ENCODE measurements at regions not wholly inside any gene's neighbourhood (a gene's known extent, or its start where the extent isn't known, plus 50 kb on each side); places are given as distances from the start of the nearest gene placed in this dataset.

DNA sequence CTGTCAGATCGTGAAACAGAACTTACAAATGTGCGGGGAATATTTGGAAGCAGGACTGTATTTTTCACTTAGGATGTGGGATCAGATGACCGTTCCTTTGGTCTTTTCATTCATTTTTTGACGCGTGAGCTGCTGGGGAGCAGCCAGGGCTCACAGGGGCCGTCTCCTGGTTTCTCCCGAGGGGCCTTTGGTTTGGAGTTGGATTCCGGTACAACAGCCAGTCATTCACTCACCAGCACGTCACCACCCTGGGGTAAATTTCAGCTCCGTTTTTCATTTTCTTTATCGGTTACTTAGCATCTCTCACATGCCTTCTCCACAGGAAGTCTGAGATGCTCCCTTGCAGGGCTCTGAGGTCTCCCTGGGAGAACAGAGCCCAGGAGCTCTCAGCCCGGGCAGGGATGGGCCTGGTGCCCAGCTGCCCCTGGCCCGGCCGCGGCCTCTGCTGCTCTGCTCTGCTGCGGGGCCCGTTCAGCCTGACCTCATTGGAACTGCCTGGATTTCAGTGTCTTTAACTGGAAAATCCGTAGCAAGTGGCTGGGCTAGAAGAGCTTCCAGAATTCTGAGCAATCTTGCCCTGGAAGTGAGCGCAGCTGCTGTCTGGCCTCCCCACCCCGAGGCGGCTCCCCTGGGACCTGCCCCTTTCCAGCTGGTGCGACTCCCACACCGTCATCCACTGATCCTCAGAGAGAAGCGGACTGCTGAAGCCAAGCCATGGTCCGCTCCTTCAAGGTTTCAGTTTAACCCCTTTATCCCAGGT is 335.6 kb downstream of the EIPR1 start (continued):
- TF ChIP-seq, protein P1, sequence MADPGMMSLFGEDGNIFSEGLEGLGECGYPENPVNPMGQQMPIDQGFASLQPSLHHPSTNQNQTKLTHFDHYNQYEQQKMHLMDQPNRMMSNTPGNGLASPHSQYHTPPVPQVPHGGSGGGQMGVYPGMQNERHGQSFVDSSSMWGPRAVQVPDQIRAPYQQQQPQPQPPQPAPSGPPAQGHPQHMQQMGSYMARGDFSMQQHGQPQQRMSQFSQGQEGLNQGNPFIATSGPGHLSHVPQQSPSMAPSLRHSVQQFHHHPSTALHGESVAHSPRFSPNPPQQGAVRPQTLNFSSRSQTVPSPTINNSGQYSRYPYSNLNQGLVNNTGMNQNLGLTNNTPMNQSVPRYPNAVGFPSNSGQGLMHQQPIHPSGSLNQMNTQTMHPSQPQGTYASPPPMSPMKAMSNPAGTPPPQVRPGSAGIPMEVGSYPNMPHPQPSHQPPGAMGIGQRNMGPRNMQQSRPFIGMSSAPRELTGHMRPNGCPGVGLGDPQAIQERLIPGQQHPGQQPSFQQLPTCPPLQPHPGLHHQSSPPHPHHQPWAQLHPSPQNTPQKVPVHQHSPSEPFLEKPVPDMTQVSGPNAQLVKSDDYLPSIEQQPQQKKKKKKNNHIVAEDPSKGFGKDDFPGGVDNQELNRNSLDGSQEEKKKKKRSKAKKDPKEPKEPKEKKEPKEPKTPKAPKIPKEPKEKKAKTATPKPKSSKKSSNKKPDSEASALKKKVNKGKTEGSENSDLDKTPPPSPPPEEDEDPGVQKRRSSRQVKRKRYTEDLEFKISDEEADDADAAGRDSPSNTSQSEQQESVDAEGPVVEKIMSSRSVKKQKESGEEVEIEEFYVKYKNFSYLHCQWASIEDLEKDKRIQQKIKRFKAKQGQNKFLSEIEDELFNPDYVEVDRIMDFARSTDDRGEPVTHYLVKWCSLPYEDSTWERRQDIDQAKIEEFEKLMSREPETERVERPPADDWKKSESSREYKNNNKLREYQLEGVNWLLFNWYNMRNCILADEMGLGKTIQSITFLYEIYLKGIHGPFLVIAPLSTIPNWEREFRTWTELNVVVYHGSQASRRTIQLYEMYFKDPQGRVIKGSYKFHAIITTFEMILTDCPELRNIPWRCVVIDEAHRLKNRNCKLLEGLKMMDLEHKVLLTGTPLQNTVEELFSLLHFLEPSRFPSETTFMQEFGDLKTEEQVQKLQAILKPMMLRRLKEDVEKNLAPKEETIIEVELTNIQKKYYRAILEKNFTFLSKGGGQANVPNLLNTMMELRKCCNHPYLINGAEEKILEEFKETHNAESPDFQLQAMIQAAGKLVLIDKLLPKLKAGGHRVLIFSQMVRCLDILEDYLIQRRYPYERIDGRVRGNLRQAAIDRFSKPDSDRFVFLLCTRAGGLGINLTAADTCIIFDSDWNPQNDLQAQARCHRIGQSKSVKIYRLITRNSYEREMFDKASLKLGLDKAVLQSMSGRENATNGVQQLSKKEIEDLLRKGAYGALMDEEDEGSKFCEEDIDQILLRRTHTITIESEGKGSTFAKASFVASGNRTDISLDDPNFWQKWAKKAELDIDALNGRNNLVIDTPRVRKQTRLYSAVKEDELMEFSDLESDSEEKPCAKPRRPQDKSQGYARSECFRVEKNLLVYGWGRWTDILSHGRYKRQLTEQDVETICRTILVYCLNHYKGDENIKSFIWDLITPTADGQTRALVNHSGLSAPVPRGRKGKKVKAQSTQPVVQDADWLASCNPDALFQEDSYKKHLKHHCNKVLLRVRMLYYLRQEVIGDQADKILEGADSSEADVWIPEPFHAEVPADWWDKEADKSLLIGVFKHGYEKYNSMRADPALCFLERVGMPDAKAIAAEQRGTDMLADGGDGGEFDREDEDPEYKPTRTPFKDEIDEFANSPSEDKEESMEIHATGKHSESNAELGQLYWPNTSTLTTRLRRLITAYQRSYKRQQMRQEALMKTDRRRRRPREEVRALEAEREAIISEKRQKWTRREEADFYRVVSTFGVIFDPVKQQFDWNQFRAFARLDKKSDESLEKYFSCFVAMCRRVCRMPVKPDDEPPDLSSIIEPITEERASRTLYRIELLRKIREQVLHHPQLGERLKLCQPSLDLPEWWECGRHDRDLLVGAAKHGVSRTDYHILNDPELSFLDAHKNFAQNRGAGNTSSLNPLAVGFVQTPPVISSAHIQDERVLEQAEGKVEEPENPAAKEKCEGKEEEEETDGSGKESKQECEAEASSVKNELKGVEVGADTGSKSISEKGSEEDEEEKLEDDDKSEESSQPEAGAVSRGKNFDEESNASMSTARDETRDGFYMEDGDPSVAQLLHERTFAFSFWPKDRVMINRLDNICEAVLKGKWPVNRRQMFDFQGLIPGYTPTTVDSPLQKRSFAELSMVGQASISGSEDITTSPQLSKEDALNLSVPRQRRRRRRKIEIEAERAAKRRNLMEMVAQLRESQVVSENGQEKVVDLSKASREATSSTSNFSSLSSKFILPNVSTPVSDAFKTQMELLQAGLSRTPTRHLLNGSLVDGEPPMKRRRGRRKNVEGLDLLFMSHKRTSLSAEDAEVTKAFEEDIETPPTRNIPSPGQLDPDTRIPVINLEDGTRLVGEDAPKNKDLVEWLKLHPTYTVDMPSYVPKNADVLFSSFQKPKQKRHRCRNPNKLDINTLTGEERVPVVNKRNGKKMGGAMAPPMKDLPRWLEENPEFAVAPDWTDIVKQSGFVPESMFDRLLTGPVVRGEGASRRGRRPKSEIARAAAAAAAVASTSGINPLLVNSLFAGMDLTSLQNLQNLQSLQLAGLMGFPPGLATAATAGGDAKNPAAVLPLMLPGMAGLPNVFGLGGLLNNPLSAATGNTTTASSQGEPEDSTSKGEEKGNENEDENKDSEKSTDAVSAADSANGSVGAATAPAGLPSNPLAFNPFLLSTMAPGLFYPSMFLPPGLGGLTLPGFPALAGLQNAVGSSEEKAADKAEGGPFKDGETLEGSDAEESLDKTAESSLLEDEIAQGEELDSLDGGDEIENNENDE (IDR thresholded peaks at IDR 0.05; ENCODE audit: insufficient replicate concordance, low read length) = no peak
- TF ChIP-seq KDM1A (IDR thresholded peaks at IDR 0.05; ENCODE audit: borderline replicate concordance, low read length) (no peak), TAF7 (optimal IDR thresholded peaks at IDR 0.05; ENCODE audit: borderline replicate concordance, low read depth, low read length) (no peak), HDAC2 (IDR thresholded peaks at IDR 0.05; ENCODE audit: borderline replicate concordance in 1 of 2, low read depth in 2 of 2, low read length in 2 of 2) (no peak), KDM5A (IDR thresholded peaks at IDR 0.05; ENCODE audit: low read length) (no peak), POU5F1 (IDR thresholded peaks at IDR 0.05; ENCODE audit: low read depth, low read length) (no peak), SP1 (IDR thresholded peaks at IDR 0.05; ENCODE audit: low read depth, low read length) (no peak), POLR2A (IDR thresholded peaks at IDR 0.05; ENCODE audit: control extremely low read depth in 1 of 2, low read depth in 2 of 2, low read length in 2 of 2) (no peak)
- TF ChIP-seq, protein P2, sequence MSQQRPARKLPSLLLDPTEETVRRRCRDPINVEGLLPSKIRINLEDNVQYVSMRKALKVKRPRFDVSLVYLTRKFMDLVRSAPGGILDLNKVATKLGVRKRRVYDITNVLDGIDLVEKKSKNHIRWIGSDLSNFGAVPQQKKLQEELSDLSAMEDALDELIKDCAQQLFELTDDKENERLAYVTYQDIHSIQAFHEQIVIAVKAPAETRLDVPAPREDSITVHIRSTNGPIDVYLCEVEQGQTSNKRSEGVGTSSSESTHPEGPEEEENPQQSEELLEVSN (IDR thresholded peaks at IDR 0.05) = no peak

All from H1 (cell line).